ENCODE measurements at regions not wholly inside any gene's neighbourhood (a gene's known extent, or its start where the extent isn't known, plus 50 kb on each side); places are given as distances from the start of the nearest gene placed in this dataset.

GRCh38 chr6:167400482-167401138, 75.7 kb downstream of the TTLL2 start:
- Mint-ChIP-seq H3K4me1 (no peaks in the 10 kb centered on the region), H3K36me3 (ENCODE audit: low read depth) (no peaks in the 10 kb centered on the region), H3K27me3 (ENCODE audit: low read depth) (no peaks in the 10 kb centered on the region), H3K4me3 (no peak overlapping the region), H3K9me3 (no peaks in the 10 kb centered on the region), H3K27ac (ENCODE audit: unreplicated experiment) (no peak overlapping the region)
- no peak for TF ChIP-seq CTCF (conservative IDR thresholded peaks at IDR 0.05)
- no peak for DNase-seq (ENCODE audit: low read depth, low spot score)

GRCh38 chr6:167401525-167402194, 76.8 kb downstream of the TTLL2 start:
- Mint-ChIP-seq H3K4me3 (no peak overlapping the region), H3K27me3 (ENCODE audit: low read depth) (no peaks in the 10 kb centered on the region), H3K4me1 (no peaks in the 10 kb centered on the region), H3K9me3 (no peaks in the 10 kb centered on the region), H3K27ac (ENCODE audit: unreplicated experiment) (peak overlapping the region; percentile 84), H3K36me3 (ENCODE audit: low read depth) (no peaks in the 10 kb centered on the region)
- no peak for TF ChIP-seq CTCF (conservative IDR thresholded peaks at IDR 0.05)
- no peak for DNase-seq (ENCODE audit: low read depth, low spot score)

GRCh38 chr6:167402195-167402686, 77.4 kb downstream of the TTLL2 start:
- Mint-ChIP-seq H3K4me1 (no peaks in the 10 kb centered on the region), H3K9me3 (no peaks in the 10 kb centered on the region), H3K27ac (ENCODE audit: unreplicated experiment) (peak overlapping the region; percentile 81), H3K27me3 (ENCODE audit: low read depth) (no peaks in the 10 kb centered on the region), H3K36me3 (ENCODE audit: low read depth) (no peaks in the 10 kb centered on the region), H3K4me3 (no peak overlapping the region)
- no peak for TF ChIP-seq CTCF (conservative IDR thresholded peaks at IDR 0.05)
- DNase-seq (ENCODE audit: low read depth, low spot score), result no peak

GRCh38 chr6:167403427-167403826, 78.5 kb downstream of the TTLL2 start:
- H3K36me3 Mint-ChIP-seq (ENCODE audit: low read depth), result no peaks in the 10 kb centered on the region
- H3K27ac Mint-ChIP-seq (ENCODE audit: unreplicated experiment), result no peak overlapping the region
- no peaks in the 10 kb centered on the region for H3K9me3 Mint-ChIP-seq
- H3K4me1 Mint-ChIP-seq, result peaks cover 6% of the 10 kb centered on the region
- TF ChIP-seq CTCF (conservative IDR thresholded peaks at IDR 0.05), result no peak
- no peak overlapping the region for H3K4me3 Mint-ChIP-seq
- H3K27me3 Mint-ChIP-seq (ENCODE audit: low read depth), result no peaks in the 10 kb centered on the region
- DNase-seq (ENCODE audit: low read depth, low spot score), result no peak

GRCh38 chr6:167404385-167405049, 79.6 kb downstream of the TTLL2 start:
- Mint-ChIP-seq H3K36me3 (ENCODE audit: low read depth) (no peaks in the 10 kb centered on the region), H3K9me3 (no peaks in the 10 kb centered on the region), H3K27ac (ENCODE audit: unreplicated experiment) (no peak overlapping the region), H3K4me1 (peaks cover 6% of the 10 kb centered on the region), H3K27me3 (ENCODE audit: low read depth) (no peaks in the 10 kb centered on the region), H3K4me3 (no peak overlapping the region)
- no peak for DNase-seq (ENCODE audit: low read depth, low spot score)
- TF ChIP-seq CTCF (conservative IDR thresholded peaks at IDR 0.05), result no peak

Data from neural crest cell (in vitro differentiated cells).